ENCODE measurements at regions not wholly inside any gene's neighbourhood (a gene's known extent, or its start where the extent isn't known, plus 50 kb on each side); places are given as distances from the start of the nearest gene placed in this dataset.

GRCh38 chr6:71645299-71645698 is 241.1 kb upstream of the RIMS1 start:
- Histone ChIP-seq H3K4me2 (ENCODE audit: insufficient read depth, low read length) (no peak overlapping the region), H3K9me3 (replicated peaks; ENCODE audit: control insufficient read depth, insufficient read depth, low read length) (no peaks in the 10 kb centered on the region), H3K36me3 (ENCODE audit: control insufficient read depth in 2 of 2, extremely low read depth in 1 of 2, insufficient read depth in 2 of 2, low read length in 2 of 2) (no peaks in the 10 kb centered on the region), H3K9ac (replicated peaks; ENCODE audit: extremely low read depth, insufficient read depth, low read length) (no peak overlapping the region), H3K4me1 (ENCODE audit: control insufficient read depth, extremely low read depth, insufficient read depth, low read length) (no peaks in the 10 kb centered on the region), H3K79me2 (ENCODE audit: control insufficient read depth, insufficient read depth, low read length) (no peaks in the 10 kb centered on the region), H3K27me3 (ENCODE audit: control insufficient read depth in 2 of 2, insufficient read depth in 2 of 2, low read length in 2 of 2) (peaks cover 0 to 3% of the 10 kb centered on the region in 2 experiments), H3K9me1 (replicated peaks; ENCODE audit: control insufficient read depth, extremely low read depth, insufficient read depth, low read length) (no peaks in the 10 kb centered on the region), H4K20me1 (replicated peaks; ENCODE audit: control insufficient read depth, extremely low read depth, insufficient read depth, low read length) (no peaks in the 10 kb centered on the region), H2AFZ (ENCODE audit: low read depth, low read length) (no peak overlapping the region), H3K27ac (ENCODE audit: insufficient read depth, low read depth, low read length) (no peak overlapping the region), H3K4me3 (replicated peaks in 1 of 3; ENCODE audit: insufficient read depth in 1 of 3, low read depth in 1 of 3, low read length in 3 of 3) (no peak overlapping the region)
- intact Hi-C loops (cut with micrococcal nuclease) (no loop called here), dilution Hi-C loops (cut with MboI; ENCODE audit: extremely low pct_ligation_motif_present, low sequenced_read_pairs) (no loop called here)
- DNase-seq (ENCODE audit: low read depth, low spot score) (no peak), FAIRE-seq (no peak)
- CTCF ChIA-PET, result no interaction called here
- POLR2A ChIA-PET, result no interaction called here
- TF ChIP-seq POLR2A (IDR thresholded peaks at IDR 0.05; ENCODE audit: low read depth, low read length) (no peak), FOS (IDR thresholded peaks at IDR 0.05; ENCODE audit: borderline replicate concordance, insufficient read depth, low read length) (no peak), GATA2 (IDR thresholded peaks at IDR 0.05; ENCODE audit: insufficient read depth, insufficient read length, low read depth, low read length) (no peak), POLR2AphosphoS5 (IDR thresholded peaks at IDR 0.05; ENCODE audit: insufficient read depth, low read depth, low read length) (no peak), MYC (IDR thresholded peaks at IDR 0.05; ENCODE audit: low read depth, low read length) (no peak), EZH2 (IDR thresholded peaks at IDR 0.05; ENCODE audit: borderline replicate concordance, low read depth, low read length, severe bottlenecking) (no peak), JUN (IDR thresholded peaks at IDR 0.05; ENCODE audit: borderline replicate concordance, insufficient read depth, insufficient read length, low read depth) (no peak), MAX (IDR thresholded peaks at IDR 0.05; ENCODE audit: insufficient read depth, insufficient read length) (no peak)
- TF ChIP-seq, protein P1, sequence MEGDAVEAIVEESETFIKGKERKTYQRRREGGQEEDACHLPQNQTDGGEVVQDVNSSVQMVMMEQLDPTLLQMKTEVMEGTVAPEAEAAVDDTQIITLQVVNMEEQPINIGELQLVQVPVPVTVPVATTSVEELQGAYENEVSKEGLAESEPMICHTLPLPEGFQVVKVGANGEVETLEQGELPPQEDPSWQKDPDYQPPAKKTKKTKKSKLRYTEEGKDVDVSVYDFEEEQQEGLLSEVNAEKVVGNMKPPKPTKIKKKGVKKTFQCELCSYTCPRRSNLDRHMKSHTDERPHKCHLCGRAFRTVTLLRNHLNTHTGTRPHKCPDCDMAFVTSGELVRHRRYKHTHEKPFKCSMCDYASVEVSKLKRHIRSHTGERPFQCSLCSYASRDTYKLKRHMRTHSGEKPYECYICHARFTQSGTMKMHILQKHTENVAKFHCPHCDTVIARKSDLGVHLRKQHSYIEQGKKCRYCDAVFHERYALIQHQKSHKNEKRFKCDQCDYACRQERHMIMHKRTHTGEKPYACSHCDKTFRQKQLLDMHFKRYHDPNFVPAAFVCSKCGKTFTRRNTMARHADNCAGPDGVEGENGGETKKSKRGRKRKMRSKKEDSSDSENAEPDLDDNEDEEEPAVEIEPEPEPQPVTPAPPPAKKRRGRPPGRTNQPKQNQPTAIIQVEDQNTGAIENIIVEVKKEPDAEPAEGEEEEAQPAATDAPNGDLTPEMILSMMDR (IDR thresholded peaks at IDR 0.05; ENCODE audit: extremely low read depth in 1 of 2, insufficient read depth in 1 of 2, low read depth in 1 of 2, low read length in 2 of 2), result no peak
- BruUV-seq (replicated peaks), result no TSS peak
